Skeletal muscle satellite cell (primary cell): ENCODE measurements at regions not wholly inside any gene's neighbourhood (a gene's known extent, or its start where the extent isn't known, plus 50 kb on each side); places are given as distances from the start of the nearest gene placed in this dataset.

ENCODE experiments used
- H3K27me3 ChIP-seq: 2 replicates; pipeline ENCODE4 v1.7.0; 2013; ENCODE audit warnings: low read length; ENCODE audit not compliant: control insufficient read depth, insufficient read depth
- H3K36me3 ChIP-seq: 2 replicates; pipeline ENCODE4 v1.7.0; 2013; ENCODE audit warnings: mild to moderate bottlenecking, control low read depth, low read length; ENCODE audit not compliant: insufficient read depth
- H3K4me1 ChIP-seq: 2 replicates; pipeline ENCODE4 v1.7.0; 2013; ENCODE audit warnings: low read length; ENCODE audit not compliant: control insufficient read depth, insufficient read depth
- H3K4me2 ChIP-seq: 2 replicates; pipeline ENCODE4 v1.7.0; 2013; ENCODE audit warnings: mild to moderate bottlenecking, low read length
- H3K4me3 ChIP-seq: 2 replicates; pipeline ENCODE4 v1.7.0; 2013; ENCODE audit warnings: low read length
- H3K9ac ChIP-seq: 2 replicates; pipeline ENCODE4 v1.7.0; 2013; ENCODE audit warnings: mild to moderate bottlenecking, low read depth, low read length, moderate library complexity
- H3K9me3 ChIP-seq: replicated peaks from 2 replicates; pipeline ENCODE4 v1.7.0; 2013; ENCODE audit warnings: mild to moderate bottlenecking, control low read depth, low read length

- no peak overlapping the region for H3K4me2 ChIP-seq
- no peaks in the 10 kb centered on the region for H3K36me3 ChIP-seq
- no peaks in the 10 kb centered on the region for H3K27me3 ChIP-seq
- no peak overlapping the region for H3K4me3 ChIP-seq
- no peak overlapping the region for H3K9ac ChIP-seq
- no peaks in the 10 kb centered on the region for H3K9me3 ChIP-seq
- no peaks in the 10 kb centered on the region for H3K4me1 ChIP-seq
Measured at GRCh38 chr2:16167870-16168426, 227.6 kb downstream of the MYCN start.

GRCh38 chr2:16167451-16167861 lies 227.1 kb downstream of the MYCN start:
- Histone ChIP-seq H3K36me3 (no peaks in the 10 kb centered on the region), H3K9me3 (no peaks in the 10 kb centered on the region)

GRCh38 chr2:16166327-16166981 lies 226.1 kb downstream of the MYCN start:
- no peaks in the 10 kb centered on the region for H3K36me3 ChIP-seq
- H3K4me3 ChIP-seq, result no peak overlapping the region
- H3K4me2 ChIP-seq, result no peak overlapping the region

More at GRCh38 chr2:16167451-16167861, 227.1 kb downstream of the MYCN start:
- no peak overlapping the region for H3K4me3 ChIP-seq
- no peaks in the 10 kb centered on the region for H3K4me1 ChIP-seq
- no peak overlapping the region for H3K4me2 ChIP-seq
- no peaks in the 10 kb centered on the region for H3K27me3 ChIP-seq
- H3K9ac ChIP-seq, result no peak overlapping the region

GRCh38 chr2:16165518-16166326 lies 225.4 kb downstream of the MYCN start:
- H3K27me3 ChIP-seq, result no peaks in the 10 kb centered on the region
- H3K9ac ChIP-seq, result no peak overlapping the region
- H3K4me3 ChIP-seq, result no peak overlapping the region
- H3K36me3 ChIP-seq, result no peaks in the 10 kb centered on the region
- no peaks in the 10 kb centered on the region for H3K4me1 ChIP-seq
- H3K4me2 ChIP-seq, result no peak overlapping the region
- no peaks in the 10 kb centered on the region for H3K9me3 ChIP-seq

More at GRCh38 chr2:16166327-16166981, 226.1 kb downstream of the MYCN start:
- Histone ChIP-seq H3K9ac (no peak overlapping the region), H3K4me1 (no peaks in the 10 kb centered on the region), H3K27me3 (no peaks in the 10 kb centered on the region), H3K9me3 (no peaks in the 10 kb centered on the region)

- no peak overlapping the region for H3K9ac ChIP-seq
- no peaks in the 10 kb centered on the region for H3K4me1 ChIP-seq
- no peaks in the 10 kb centered on the region for H3K36me3 ChIP-seq
- H3K9me3 ChIP-seq, result no peaks in the 10 kb centered on the region
- H3K4me2 ChIP-seq, result no peak overlapping the region
- no peaks in the 10 kb centered on the region for H3K27me3 ChIP-seq
- no peak overlapping the region for H3K4me3 ChIP-seq
Measured at GRCh38 chr2:16162491-16163040, 222.2 kb downstream of the MYCN start.

GRCh38 chr2:16161768-16162490 lies 221.6 kb downstream of the MYCN start:
- Histone ChIP-seq H3K4me1 (no peaks in the 10 kb centered on the region), H3K27me3 (no peaks in the 10 kb centered on the region), H3K36me3 (no peaks in the 10 kb centered on the region), H3K4me2 (no peak overlapping the region), H3K9me3 (no peaks in the 10 kb centered on the region), H3K4me3 (no peak overlapping the region), H3K9ac (no peak overlapping the region)

GRCh38 chr2:16161085-16161565 lies 220.8 kb downstream of the MYCN start:
- no peaks in the 10 kb centered on the region for H3K27me3 ChIP-seq
- no peak overlapping the region for H3K9ac ChIP-seq
- no peaks in the 10 kb centered on the region for H3K4me1 ChIP-seq
- H3K9me3 ChIP-seq, result no peaks in the 10 kb centered on the region
- H3K4me2 ChIP-seq, result no peak overlapping the region
- H3K4me3 ChIP-seq, result no peak overlapping the region
- H3K36me3 ChIP-seq, result no peaks in the 10 kb centered on the region

GRCh38 chr2:16160281-16161084 lies 220.1 kb downstream of the MYCN start:
- H3K36me3 ChIP-seq, result no peaks in the 10 kb centered on the region

GRCh38 chr2:16156411-16156810 lies 216.1 kb downstream of the MYCN start:
- no peak overlapping the region for H3K9ac ChIP-seq
- H3K9me3 ChIP-seq, result peaks cover 3% of the 10 kb centered on the region
- no peaks in the 10 kb centered on the region for H3K27me3 ChIP-seq
- H3K4me1 ChIP-seq, result no peaks in the 10 kb centered on the region
- H3K4me2 ChIP-seq, result no peak overlapping the region
- H3K4me3 ChIP-seq, result no peak overlapping the region
- H3K36me3 ChIP-seq, result no peaks in the 10 kb centered on the region

More at GRCh38 chr2:16160281-16161084, 220.1 kb downstream of the MYCN start:
- H3K9ac ChIP-seq, result no peak overlapping the region
- H3K4me1 ChIP-seq, result no peaks in the 10 kb centered on the region
- no peaks in the 10 kb centered on the region for H3K27me3 ChIP-seq
- H3K4me2 ChIP-seq, result no peak overlapping the region
- no peaks in the 10 kb centered on the region for H3K9me3 ChIP-seq
- no peak overlapping the region for H3K4me3 ChIP-seq

GRCh38 chr2:16155766-16156165 lies 215.4 kb downstream of the MYCN start:
- no peak overlapping the region for H3K9ac ChIP-seq
- no peak overlapping the region for H3K4me3 ChIP-seq
- no peaks in the 10 kb centered on the region for H3K36me3 ChIP-seq
- no peaks in the 10 kb centered on the region for H3K4me1 ChIP-seq
- H3K4me2 ChIP-seq, result no peak overlapping the region
- H3K9me3 ChIP-seq, result peaks cover 3% of the 10 kb centered on the region
- no peaks in the 10 kb centered on the region for H3K27me3 ChIP-seq
